MM.1S (cell line): ENCODE measurements at regions not wholly inside any gene's neighbourhood (a gene's known extent, or its start where the extent isn't known, plus 50 kb on each side); places are given as distances from the start of the nearest gene placed in this dataset.

Experiments
- DNase-seq: peaks from one replicate; pipeline ENCODE4 v3.0.0-alpha.2; 2015
- H2AFZ ChIP-seq: fragments of 300-600 bp; sonication (generic); 2 replicates; pipeline ENCODE4 v1.6.0; 2016; ENCODE audit warnings: antibody characterized with exemption, low read length
- H3F3A ChIP-seq: fragments of 300-600 bp; sonication (generic); 2 replicates; pipeline ENCODE4 v1.6.1; 2016; ENCODE audit warnings: mild to moderate bottlenecking, antibody characterized with exemption, low read length, moderate library complexity, mixed read lengths; ENCODE audit not compliant: insufficient read depth
- H3K27ac ChIP-seq: fragments of 300-600 bp; sonication (generic); 2 replicates; pipeline ENCODE4 v1.5.1; 2016; ENCODE audit warnings: mild to moderate bottlenecking, low read length
- H3K27me3 ChIP-seq: fragments of 300-600 bp; sonication (generic); replicated peaks from 2 replicates; pipeline ENCODE4 v1.6.0; 2016; ENCODE audit warnings: low read length; ENCODE audit not compliant: insufficient read depth
- H3K36me3 ChIP-seq: fragments of 300-600 bp; sonication (generic); replicated peaks from 2 replicates; pipeline ENCODE4 v1.6.1; 2016; ENCODE audit warnings: mild to moderate bottlenecking, low read length, mixed read lengths; ENCODE audit not compliant: insufficient read depth
- H3K4me1 ChIP-seq: fragments of 300-600 bp; sonication (generic); 2 replicates; pipeline ENCODE4 v1.6.1; 2016; ENCODE audit warnings: low read length, mixed read lengths
- H3K4me2 ChIP-seq: fragments of 300-600 bp; sonication (generic); 2 replicates; pipeline ENCODE4 v1.6.0; 2016; ENCODE audit warnings: low read depth, low read length
- H3K4me3 ChIP-seq: fragments of 300-600 bp; sonication (generic); 2 replicates; pipeline ENCODE4 v1.5.1; 2016; ENCODE audit warnings: low read length, mixed read lengths
- H3K79me2 ChIP-seq: fragments of 300-600 bp; sonication (generic); 2 replicates; pipeline ENCODE4 v1.6.1; 2016; ENCODE audit warnings: mixed run types, low read length, mixed read lengths
- H3K9ac ChIP-seq: fragments of 300-600 bp; sonication (generic); 2 replicates; pipeline ENCODE4 v1.6.1; 2016; ENCODE audit warnings: low read length, mixed read lengths
- H3K9me2 ChIP-seq: fragments of 300-600 bp; sonication (generic); replicated peaks from 2 replicates; pipeline ENCODE4 v1.6.1; 2016; ENCODE audit warnings: mild to moderate bottlenecking, low read length, mixed read lengths; ENCODE audit not compliant: insufficient read depth
- H3K9me3 ChIP-seq: fragments of 300-600 bp; sonication (generic); replicated peaks from 2 replicates; pipeline ENCODE4 v1.6.1; 2016; ENCODE audit warnings: mild to moderate bottlenecking, low read length, mixed read lengths; ENCODE audit not compliant: insufficient read depth
- H4K20me1 ChIP-seq: fragments of 300-600 bp; sonication (generic); 2 replicates; pipeline ENCODE4 v1.6.1; 2016; ENCODE audit warnings: mild to moderate bottlenecking, low read length, moderate library complexity, mixed read lengths; ENCODE audit not compliant: insufficient read depth
- CTCF ChIP-seq: fragments of 300-600 bp; sonication (generic); IDR thresholded peaks from 2 replicates; pipeline ENCODE4 v1.5.1; 2016; ENCODE audit warnings: antibody characterized with exemption, low read length, mixed read lengths
- EZH2 ChIP-seq: fragments of 300-600 bp; sonication (generic); optimal IDR thresholded peaks from 2 replicates; pipeline ENCODE3; 2017; ENCODE audit warnings: low read depth, mild to moderate bottlenecking, antibody characterized with exemption, low read length, mixed read lengths
- EZH2phosphoT487 ChIP-seq: fragments of 300-600 bp; sonication (generic); IDR thresholded peaks from 2 replicates; pipeline ENCODE4 v1.6.1; 2018; ENCODE audit warnings: antibody characterized with exemption, low read length

GRCh38 chr1:164971921-164972415 is 384.5 kb downstream of the LMX1A start:
- Histone ChIP-seq H3K4me2 (no peak overlapping the region), H3K27ac (no peak overlapping the region)

DNA sequence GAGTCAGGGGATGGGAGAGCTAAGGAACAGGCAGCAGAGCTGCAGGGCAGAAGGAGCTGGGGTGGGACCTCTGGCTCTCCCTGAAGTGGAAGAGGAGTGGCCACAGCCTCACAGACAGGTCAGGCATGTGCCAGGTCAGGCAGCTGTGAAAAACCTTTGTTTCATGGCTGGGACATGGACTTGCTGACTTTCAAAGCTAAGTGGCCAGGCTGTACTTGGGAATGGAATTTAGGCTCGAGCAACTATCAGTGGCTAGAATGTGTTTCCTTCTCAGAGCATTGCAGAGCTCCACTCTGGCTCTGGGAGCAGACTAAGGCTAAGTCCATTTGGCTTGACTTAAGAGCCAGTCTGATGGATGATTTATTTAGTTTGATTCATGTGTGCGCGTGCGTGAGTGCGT is 385.1 kb downstream of the LMX1A start:
- H3K9me2 ChIP-seq = no peaks in the 10 kb centered on the region
- no peaks in the 10 kb centered on the region for H3F3A ChIP-seq

More at GRCh38 chr1:164971921-164972415, 384.5 kb downstream of the LMX1A start:
- no peak for DNase-seq
- Histone ChIP-seq H3K4me3 (no peak overlapping the region), H3F3A (no peaks in the 10 kb centered on the region), H3K9ac (no peak overlapping the region), H3K27me3 (no peaks in the 10 kb centered on the region), H3K9me3 (no peaks in the 10 kb centered on the region), H2AFZ (no peak overlapping the region), H4K20me1 (no peaks in the 10 kb centered on the region), H3K79me2 (no peaks in the 10 kb centered on the region), H3K36me3 (no peaks in the 10 kb centered on the region), H3K9me2 (no peaks in the 10 kb centered on the region), H3K4me1 (no peaks in the 10 kb centered on the region)
- no peak for TF ChIP-seq EZH2phosphoT487
- TF ChIP-seq CTCF = no peak
- no peak for TF ChIP-seq EZH2

DNA sequence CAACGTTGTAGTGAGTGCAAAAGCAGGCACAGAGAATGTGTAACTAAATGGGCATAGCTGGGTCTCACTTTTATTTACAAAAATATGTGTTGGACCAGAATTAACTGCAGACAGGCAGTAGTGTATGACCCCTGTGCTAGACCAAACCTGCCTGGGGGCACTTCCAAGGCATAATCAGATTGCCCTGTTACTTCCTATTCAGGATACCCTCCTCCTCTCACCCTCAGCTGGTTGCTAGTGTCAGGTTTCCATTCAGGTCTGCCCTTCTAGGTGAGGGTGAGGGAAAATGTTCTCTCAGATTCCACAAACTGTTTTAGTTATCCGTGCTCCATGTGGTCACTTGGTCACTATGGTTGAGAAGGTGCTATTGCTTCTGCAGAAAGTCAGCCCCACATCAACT is 387.3 kb downstream of the LMX1A start:
- no peaks in the 10 kb centered on the region for H3F3A ChIP-seq
- H3K36me3 ChIP-seq = no peaks in the 10 kb centered on the region
- H3K27ac ChIP-seq = no peak overlapping the region
- TF ChIP-seq CTCF (no peak), EZH2 (no peak), EZH2phosphoT487 (no peak)
- no peaks in the 10 kb centered on the region for H4K20me1 ChIP-seq
- H3K79me2 ChIP-seq = no peaks in the 10 kb centered on the region
- 0 out of 2 replicates have a peak overlapping the region, but pooled peaks have one; percentile 4 for H2AFZ ChIP-seq
- no peak for DNase-seq
- no peak overlapping the region for H3K9ac ChIP-seq
- H3K9me3 ChIP-seq = no peaks in the 10 kb centered on the region
- no peak overlapping the region for H3K4me2 ChIP-seq
- no peaks in the 10 kb centered on the region for H3K27me3 ChIP-seq
- no peaks in the 10 kb centered on the region for H3K9me2 ChIP-seq
- H3K4me1 ChIP-seq = no peaks in the 10 kb centered on the region
- no peak overlapping the region for H3K4me3 ChIP-seq

More for the DNA sequence above, 385.1 kb downstream of the LMX1A start:
- Histone ChIP-seq H3K27ac (no peak overlapping the region), H3K79me2 (no peaks in the 10 kb centered on the region), H2AFZ (no peak overlapping the region), H3K4me3 (no peak overlapping the region), H3K9me3 (no peaks in the 10 kb centered on the region), H3K4me1 (no peaks in the 10 kb centered on the region), H3K36me3 (no peaks in the 10 kb centered on the region), H3K4me2 (no peak overlapping the region), H3K27me3 (no peaks in the 10 kb centered on the region), H4K20me1 (no peaks in the 10 kb centered on the region), H3K9ac (no peak overlapping the region)
- DNase-seq = no peak
- TF ChIP-seq EZH2 (no peak), CTCF (no peak), EZH2phosphoT487 (no peak)
